ENCODE measurements at regions not wholly inside any gene's neighbourhood (a gene's known extent, or its start where the extent isn't known, plus 50 kb on each side); places are given as distances from the start of the nearest gene placed in this dataset.

GRCh38 chr14:38405851-38406635 is 150.2 kb upstream of the CLEC14A start:
- ATAC-seq, result peak; percentile 99

DNA sequence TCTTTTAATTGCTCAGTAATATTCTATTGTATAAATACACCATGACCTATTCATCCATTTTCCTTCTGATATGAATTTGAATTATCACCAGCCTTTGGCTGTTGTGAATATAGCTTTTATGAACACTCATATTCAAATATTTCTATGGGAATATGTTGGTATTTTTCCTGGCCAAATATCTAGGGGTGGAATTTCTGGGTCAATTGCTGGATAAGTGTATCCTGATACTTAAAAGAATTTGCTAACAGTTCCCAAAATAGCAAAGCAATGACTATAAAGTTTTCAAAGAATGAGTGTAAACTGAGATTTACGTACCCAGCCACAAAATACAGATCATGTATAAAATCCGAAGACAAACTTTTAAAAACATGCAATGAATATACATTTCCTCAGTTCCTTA is 148.7 kb upstream of the CLEC14A start:
- ATAC-seq, result no peak
- peaks cover 21% of the 10 kb centered on the region for H3K27me3 Mint-ChIP-seq (ENCODE audit: low read depth)
- no peak overlapping the region for H3K4me3 Mint-ChIP-seq
- no peaks in the 10 kb centered on the region for H3K9me3 Mint-ChIP-seq
- no peak for DNase-seq (ENCODE audit: low spot score)
- CTCF ChIA-PET, result interaction anchor here (2.4 kb wide), 1 partner anchor 156 kb away, joined by 12 read pairs; no protein-coding TSS in a partner anchor
- POLR2A ChIA-PET, result no interaction called here
- peaks cover 8% of the 10 kb centered on the region for H3K4me1 Mint-ChIP-seq
- no peak overlapping the region for H3K27ac Mint-ChIP-seq
- no peaks in the 10 kb centered on the region for H3K36me3 Mint-ChIP-seq
- no peak for TF ChIP-seq EMX1 (CRISPR knock-in tag; IDR thresholded peaks at IDR 0.05)
- TF ChIP-seq, protein P1, sequence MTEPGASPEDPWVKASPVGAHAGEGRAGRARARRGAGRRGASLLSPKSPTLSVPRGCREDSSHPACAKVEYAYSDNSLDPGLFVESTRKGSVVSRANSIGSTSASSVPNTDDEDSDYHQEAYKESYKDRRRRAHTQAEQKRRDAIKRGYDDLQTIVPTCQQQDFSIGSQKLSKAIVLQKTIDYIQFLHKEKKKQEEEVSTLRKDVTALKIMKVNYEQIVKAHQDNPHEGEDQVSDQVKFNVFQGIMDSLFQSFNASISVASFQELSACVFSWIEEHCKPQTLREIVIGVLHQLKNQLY (CRISPR knock-in tag; IDR thresholded peaks at IDR 0.05), result no peak
- TF ChIP-seq NFYB (CRISPR knock-in tag; conservative IDR thresholded peaks at IDR 0.05; ENCODE audit: low read depth), result no peak
- TF ChIP-seq, protein P2, sequence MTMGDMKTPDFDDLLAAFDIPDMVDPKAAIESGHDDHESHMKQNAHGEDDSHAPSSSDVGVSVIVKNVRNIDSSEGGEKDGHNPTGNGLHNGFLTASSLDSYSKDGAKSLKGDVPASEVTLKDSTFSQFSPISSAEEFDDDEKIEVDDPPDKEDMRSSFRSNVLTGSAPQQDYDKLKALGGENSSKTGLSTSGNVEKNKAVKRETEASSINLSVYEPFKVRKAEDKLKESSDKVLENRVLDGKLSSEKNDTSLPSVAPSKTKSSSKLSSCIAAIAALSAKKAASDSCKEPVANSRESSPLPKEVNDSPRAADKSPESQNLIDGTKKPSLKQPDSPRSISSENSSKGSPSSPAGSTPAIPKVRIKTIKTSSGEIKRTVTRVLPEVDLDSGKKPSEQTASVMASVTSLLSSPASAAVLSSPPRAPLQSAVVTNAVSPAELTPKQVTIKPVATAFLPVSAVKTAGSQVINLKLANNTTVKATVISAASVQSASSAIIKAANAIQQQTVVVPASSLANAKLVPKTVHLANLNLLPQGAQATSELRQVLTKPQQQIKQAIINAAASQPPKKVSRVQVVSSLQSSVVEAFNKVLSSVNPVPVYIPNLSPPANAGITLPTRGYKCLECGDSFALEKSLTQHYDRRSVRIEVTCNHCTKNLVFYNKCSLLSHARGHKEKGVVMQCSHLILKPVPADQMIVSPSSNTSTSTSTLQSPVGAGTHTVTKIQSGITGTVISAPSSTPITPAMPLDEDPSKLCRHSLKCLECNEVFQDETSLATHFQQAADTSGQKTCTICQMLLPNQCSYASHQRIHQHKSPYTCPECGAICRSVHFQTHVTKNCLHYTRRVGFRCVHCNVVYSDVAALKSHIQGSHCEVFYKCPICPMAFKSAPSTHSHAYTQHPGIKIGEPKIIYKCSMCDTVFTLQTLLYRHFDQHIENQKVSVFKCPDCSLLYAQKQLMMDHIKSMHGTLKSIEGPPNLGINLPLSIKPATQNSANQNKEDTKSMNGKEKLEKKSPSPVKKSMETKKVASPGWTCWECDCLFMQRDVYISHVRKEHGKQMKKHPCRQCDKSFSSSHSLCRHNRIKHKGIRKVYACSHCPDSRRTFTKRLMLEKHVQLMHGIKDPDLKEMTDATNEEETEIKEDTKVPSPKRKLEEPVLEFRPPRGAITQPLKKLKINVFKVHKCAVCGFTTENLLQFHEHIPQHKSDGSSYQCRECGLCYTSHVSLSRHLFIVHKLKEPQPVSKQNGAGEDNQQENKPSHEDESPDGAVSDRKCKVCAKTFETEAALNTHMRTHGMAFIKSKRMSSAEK (CRISPR knock-in tag; IDR thresholded peaks at IDR 0.05; ENCODE audit: borderline replicate concordance), result no peak
- no peak for TF ChIP-seq FOXP1 (CRISPR knock-in tag; IDR thresholded peaks at IDR 0.05; ENCODE audit: borderline replicate concordance)
- no peak for TF ChIP-seq TEAD1 (CRISPR knock-in tag; IDR thresholded peaks at IDR 0.05)
- no peak for TF ChIP-seq ZNF416 (CRISPR knock-in tag; IDR thresholded peaks at IDR 0.05)
- TF ChIP-seq, protein P3, sequence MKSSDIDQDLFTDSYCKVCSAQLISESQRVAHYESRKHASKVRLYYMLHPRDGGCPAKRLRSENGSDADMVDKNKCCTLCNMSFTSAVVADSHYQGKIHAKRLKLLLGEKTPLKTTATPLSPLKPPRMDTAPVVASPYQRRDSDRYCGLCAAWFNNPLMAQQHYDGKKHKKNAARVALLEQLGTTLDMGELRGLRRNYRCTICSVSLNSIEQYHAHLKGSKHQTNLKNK (CRISPR knock-in tag; IDR thresholded peaks at IDR 0.05), result no peak
- no peak for TF ChIP-seq NFATC4 (CRISPR knock-in tag; IDR thresholded peaks at IDR 0.05)
- TF ChIP-seq HMGA2 (CRISPR knock-in tag; IDR thresholded peaks at IDR 0.05), result no peak
- TF ChIP-seq MXD4 (CRISPR knock-in tag; IDR thresholded peaks at IDR 0.05; ENCODE audit: borderline replicate concordance), result no peak
- TF ChIP-seq, protein P4, sequence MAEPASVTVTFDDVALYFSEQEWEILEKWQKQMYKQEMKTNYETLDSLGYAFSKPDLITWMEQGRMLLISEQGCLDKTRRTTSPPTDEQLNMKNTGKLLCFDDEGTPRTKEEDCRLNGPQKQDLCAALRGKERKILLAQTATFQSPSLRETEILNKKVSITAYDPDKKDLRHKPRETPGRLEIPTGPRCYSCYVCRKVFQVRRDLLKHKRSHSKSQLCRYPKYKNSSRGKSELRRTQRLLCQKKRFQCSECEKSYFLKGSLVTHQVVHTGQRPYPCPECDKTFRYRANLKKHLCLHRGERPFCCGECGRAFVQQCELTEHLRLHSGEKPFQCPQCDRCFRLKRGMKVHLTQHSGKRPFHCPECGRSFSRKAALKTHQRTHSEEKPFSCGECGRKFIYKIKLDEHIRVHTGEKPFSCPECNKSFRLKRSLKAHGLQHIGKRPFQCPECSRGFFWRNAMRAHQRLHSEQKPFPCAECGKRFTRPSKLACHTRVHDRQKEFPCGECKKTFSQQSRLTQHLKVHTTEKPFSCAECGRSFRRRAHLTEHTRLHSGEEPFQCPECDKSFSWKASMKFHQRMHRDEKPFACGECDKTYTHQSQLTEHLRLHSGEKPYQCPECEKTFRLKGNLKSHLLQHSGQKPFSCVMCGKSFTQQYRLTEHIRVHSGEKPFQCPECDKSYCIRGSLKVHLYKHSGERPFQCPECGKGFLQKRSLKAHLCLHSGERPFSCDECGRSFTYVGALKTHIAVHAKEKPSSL (CRISPR knock-in tag; conservative IDR thresholded peaks at IDR 0.05), result no peak
- no peak for TF ChIP-seq ESRRA (CRISPR knock-in tag; IDR thresholded peaks at IDR 0.05; ENCODE audit: borderline replicate concordance)
- TF ChIP-seq, protein P5, sequence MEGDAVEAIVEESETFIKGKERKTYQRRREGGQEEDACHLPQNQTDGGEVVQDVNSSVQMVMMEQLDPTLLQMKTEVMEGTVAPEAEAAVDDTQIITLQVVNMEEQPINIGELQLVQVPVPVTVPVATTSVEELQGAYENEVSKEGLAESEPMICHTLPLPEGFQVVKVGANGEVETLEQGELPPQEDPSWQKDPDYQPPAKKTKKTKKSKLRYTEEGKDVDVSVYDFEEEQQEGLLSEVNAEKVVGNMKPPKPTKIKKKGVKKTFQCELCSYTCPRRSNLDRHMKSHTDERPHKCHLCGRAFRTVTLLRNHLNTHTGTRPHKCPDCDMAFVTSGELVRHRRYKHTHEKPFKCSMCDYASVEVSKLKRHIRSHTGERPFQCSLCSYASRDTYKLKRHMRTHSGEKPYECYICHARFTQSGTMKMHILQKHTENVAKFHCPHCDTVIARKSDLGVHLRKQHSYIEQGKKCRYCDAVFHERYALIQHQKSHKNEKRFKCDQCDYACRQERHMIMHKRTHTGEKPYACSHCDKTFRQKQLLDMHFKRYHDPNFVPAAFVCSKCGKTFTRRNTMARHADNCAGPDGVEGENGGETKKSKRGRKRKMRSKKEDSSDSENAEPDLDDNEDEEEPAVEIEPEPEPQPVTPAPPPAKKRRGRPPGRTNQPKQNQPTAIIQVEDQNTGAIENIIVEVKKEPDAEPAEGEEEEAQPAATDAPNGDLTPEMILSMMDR (IDR thresholded peaks at IDR 0.05), result no peak
- TF ChIP-seq OVOL2 (CRISPR knock-in tag; IDR thresholded peaks at IDR 0.05; ENCODE audit: borderline replicate concordance), result no peak

More at GRCh38 chr14:38405851-38406635, 150.2 kb upstream of the CLEC14A start:
- ChIA-PET CTCF (interaction anchor here (0.6 to 2.4 kb wide), 7 partner anchors 101 to 812 kb away, joined by 3 to 12 read pairs (median 3); no protein-coding TSS in a partner anchor), POLR2A (no interaction called here)
- H3K36me3 Mint-ChIP-seq, result no peaks in the 10 kb centered on the region
- peaks cover 4% of the 10 kb centered on the region for H3K4me1 Mint-ChIP-seq
- H3K4me3 Mint-ChIP-seq, result no peak overlapping the region
- DNase-seq (ENCODE audit: low spot score), result peak; percentile 12
- no peaks in the 10 kb centered on the region for H3K9me3 Mint-ChIP-seq
- H3K27me3 Mint-ChIP-seq (ENCODE audit: low read depth), result peaks cover 21% of the 10 kb centered on the region
- H3K27ac Mint-ChIP-seq, result no peak overlapping the region
- TF ChIP-seq PREB (CRISPR knock-in tag; IDR thresholded peaks at IDR 0.05; ENCODE audit: borderline replicate concordance) (no peak), JAZF1 (CRISPR knock-in tag; IDR thresholded peaks at IDR 0.05) (no peak), PRRX2 (CRISPR knock-in tag; IDR thresholded peaks at IDR 0.05) (no peak), NR2C2 (CRISPR knock-in tag; IDR thresholded peaks at IDR 0.05) (no peak), ESRRA (CRISPR knock-in tag; IDR thresholded peaks at IDR 0.05; ENCODE audit: borderline replicate concordance) (no peak)
- TF ChIP-seq, protein P6, sequence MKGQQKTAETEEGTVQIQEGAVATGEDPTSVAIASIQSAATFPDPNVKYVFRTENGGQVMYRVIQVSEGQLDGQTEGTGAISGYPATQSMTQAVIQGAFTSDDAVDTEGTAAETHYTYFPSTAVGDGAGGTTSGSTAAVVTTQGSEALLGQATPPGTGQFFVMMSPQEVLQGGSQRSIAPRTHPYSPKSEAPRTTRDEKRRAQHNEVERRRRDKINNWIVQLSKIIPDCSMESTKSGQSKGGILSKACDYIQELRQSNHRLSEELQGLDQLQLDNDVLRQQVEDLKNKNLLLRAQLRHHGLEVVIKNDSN (CRISPR knock-in tag; IDR thresholded peaks at IDR 0.05), result no peak
- TF ChIP-seq, protein P7, sequence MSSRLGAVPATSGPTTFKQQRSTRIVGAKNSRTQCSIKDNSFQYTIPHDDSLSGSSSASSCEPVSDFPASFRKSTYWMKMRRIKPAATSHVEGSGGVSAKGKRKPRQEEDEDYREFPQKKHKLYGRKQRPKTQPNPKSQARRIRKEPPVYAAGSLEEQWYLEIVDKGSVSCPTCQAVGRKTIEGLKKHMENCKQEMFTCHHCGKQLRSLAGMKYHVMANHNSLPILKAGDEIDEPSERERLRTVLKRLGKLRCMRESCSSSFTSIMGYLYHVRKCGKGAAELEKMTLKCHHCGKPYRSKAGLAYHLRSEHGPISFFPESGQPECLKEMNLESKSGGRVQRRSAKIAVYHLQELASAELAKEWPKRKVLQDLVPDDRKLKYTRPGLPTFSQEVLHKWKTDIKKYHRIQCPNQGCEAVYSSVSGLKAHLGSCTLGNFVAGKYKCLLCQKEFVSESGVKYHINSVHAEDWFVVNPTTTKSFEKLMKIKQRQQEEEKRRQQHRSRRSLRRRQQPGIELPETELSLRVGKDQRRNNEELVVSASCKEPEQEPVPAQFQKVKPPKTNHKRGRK (CRISPR knock-in tag; IDR thresholded peaks at IDR 0.05; ENCODE audit: borderline replicate concordance), result no peak

All from WTC11 (cell line).